HG03064 (cell line): ENCODE measurements at regions not wholly inside any gene's neighbourhood (a gene's known extent, or its start where the extent isn't known, plus 50 kb on each side); places are given as distances from the start of the nearest gene placed in this dataset.
"Not testable (repeated sequence)": the region's sequence is repeated elsewhere in the genome, so short reads cannot be mapped to it uniquely, and the experiment has no call there.

Source experiments
- ATAC-seq: cut with Tn5 transposase; IDR thresholded peaks from one replicate; pipeline ENCODE4 v1.9.1; 2021; ENCODE audit warnings: low read depth; ENCODE audit not compliant: unreplicated experiment

DNA sequence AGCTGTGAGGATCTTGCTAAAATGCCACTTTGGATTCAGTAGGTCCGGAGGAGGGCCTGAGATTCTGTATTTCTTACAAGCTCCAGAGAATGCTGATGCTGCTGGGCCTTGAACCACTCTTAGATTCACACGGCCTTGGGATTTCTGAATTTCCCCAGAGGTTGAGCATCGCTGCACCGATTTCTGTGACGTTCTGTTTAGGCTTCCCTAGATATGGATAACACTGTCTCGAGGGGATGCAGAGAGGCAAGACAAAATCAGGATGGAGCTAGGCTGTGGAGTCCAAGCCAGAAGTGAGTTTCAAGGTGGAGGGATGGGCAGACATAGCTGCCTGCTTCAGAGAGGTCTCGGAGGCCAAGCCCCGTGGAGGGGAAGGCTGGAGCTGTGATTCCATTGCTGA is 415.9 kb upstream of the PROX1 start:
- ATAC-seq, result no peak

DNA sequence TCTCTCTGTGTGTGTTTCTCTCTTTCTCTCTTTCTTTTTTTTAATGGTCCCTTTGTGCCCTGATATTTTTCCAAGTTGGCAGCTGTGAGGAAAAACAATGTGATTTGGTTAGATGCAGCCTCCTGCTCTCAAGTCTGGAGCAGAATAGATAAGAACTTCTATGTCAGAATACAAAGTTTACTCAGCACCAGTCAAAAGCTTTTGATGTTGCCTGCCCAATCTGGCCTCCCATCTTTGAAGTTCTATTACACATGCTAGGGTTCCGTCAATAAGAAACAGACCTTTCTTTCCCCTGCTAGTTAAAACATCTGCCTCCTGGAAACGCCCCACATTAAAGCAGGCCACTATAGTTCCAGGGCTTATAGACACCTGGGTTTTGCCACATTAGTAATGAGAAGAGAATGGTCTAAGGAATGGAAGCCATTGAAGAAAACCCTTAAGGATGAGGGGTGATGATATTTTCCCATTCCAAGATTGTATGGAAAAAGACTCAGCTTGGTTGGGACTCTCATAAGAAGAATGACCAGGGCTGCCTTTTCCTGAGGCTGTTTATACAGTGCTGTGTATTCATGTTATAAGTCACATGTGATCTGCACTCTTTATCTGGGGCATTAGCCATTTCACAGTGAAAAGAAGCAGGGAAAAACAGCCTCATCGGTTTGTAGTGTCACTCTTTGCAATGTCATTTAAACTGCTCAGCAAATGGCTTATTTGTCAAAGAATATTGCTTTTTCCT is 414.7 kb upstream of the PROX1 start:
- no peak for ATAC-seq

DNA sequence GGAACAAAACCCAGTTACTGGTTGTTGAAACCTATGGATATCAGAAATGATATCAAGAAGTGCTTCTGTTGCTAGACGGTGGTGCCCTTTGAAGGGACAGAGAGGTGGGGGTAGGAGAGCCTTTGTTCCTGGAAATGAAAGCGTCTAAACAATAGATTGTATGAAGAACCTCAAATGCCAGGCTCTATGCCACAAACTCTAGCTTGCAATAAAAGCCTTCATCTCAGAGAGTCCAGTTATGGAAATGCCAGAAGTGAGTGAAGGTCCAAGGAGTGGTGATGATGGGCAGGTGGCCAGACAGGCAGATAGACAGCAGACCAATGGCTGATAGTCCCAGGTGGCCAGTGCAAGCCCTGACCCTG is 414.1 kb upstream of the PROX1 start:
- no peak for ATAC-seq

DNA sequence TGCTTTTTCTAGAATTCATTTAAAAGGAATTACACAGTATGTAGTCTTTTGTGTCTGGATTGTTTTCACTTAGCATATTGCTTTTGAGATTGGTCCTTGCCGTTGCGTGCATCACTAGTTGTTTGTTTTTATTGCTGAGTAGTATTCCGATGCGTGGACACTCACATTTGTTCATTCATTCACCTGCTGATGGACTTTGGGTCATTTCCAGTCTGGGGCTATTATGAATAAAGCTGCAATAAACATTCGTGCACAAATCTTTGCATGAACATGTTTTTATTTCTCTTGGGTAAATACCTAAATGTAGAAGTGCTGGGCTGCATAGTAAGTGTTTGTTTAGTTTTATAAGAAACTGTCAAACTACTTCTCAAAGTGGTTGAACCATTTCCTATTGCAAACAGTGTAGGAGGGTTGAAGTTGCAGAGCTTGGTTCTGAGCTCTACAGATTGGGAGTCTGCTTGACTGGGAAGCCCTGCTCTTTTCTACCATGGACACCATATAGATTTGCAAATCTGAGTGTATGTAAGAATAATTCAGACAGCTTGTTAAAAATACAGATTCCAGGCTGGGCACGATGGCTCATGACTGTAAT is 404.7 kb upstream of the PROX1 start:
- ATAC-seq, result no peak

DNA sequence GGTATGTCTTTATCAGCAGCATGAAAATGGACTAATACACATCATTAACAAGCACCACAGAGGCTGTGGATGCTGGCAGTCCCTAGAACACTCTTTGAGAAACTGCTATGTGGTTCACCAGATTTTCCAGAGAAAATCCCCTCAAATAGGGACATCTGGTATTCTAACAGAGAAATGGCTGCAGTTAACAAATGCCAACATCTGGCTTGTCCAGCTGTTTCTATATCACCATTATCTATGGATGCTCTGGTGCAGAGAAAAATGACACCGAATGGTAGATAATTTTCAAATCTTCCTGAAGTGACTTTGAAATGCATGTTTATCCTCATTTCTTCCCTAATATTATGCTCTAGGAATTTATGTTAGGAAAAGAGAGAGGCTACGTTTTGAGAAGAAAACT is 403.5 kb upstream of the PROX1 start:
- no peak for ATAC-seq

DNA sequence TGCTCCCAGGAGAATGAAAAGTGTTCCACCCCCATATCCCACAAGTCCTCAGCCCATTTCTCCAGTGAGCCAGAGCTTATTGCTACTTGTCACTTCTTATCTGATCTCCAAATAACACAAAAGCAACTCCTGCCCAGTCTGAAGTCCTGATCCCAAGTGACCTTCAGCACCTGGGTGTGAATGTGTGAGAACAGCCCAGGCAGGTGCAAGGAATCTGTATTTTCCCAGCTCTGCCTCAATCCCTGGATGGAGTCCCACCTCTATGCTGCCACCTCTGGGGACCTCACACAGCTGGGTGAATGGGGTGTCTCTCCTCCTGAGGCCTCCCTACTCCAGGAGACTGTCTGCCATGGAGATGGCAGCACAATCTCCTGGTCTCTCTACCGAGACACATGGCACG is 402.4 kb upstream of the PROX1 start:
- no peak for ATAC-seq

DNA sequence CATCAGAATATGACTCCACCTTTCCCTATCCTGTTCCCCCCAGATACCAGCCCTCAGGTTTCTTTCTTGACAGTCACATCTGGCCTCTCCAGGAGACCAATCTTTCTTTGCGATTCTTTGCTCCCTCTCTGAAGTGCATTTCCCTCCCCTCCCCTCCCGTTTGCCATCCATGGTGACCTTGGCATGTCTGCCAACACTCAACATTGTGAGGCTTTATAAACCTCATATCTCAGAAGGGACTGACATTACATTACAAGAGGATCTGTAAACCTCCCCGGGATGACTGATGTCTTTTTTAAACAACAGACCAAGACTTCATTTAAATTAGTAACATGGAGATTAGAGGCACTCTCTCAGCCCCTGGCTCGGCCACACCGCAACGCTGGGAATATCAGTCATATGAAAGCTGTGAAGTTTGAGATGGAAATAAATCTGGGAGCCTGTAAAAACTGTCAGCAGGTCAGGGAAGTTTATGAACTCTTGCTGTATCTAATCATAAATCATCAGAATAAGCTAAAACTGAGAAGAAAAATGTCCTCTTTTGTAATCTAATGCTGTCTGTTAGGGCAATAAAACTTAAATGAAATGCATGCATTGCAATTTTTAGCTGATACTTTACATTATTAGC is 401.7 kb upstream of the PROX1 start:
- ATAC-seq, result no peak

DNA sequence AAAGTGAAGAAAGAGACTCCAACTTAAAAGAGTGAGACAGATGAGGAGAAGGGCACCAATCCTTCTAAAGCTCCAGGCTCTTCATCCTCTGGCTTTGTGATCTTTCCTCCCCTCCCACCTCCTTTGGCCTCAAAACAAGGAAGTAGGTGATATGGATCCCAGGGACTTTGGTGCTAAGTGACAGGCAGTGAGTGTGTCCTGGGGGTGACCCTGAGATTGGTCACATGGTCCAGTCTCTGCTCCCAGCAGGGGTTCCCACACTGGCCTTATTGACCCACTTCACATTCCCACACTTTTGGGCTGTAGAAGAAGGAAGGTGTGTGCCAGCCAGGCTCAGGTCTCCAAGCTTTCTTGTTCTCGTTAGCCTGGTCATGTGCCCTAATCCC is 401.2 kb upstream of the PROX1 start:
- no peak for ATAC-seq

DNA sequence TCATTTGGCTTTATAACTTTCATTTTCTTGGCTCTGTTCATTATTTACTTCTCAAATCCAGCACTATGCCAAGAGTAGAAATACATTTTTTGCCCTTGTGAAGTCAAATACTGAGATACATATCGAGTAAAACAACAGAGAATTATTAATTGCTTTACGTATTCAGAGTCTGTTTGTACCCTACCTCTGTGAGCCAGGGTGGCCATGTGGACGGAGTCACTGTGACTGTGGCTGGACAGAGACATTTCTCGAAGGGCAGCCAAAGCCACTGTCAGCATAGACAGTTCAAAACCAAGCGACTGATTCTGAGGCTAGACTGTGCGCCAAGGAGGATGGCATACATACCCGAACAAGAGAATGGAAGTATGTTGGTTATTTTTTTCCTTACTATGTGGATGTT is 391.0 kb upstream of the PROX1 start:
- no peak for ATAC-seq

DNA sequence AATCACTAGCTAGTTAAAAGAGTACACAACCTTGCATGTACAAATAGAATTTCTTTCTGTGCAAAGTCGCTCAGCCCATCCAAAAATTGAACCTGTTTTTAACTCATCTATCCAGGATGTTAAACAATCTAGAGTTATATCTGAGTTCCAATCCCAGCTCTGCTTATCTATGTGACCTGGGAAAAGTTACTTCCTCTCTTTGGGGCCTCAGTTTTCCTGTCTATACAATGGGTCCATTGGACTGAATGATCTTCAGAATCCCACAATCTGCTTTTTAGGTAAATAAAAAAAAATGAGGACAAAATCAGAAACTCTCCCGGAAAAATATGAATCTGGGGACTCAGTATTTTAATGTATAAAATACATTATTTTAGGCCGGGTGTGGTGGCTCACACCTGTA is 389.5 kb upstream of the PROX1 start:
- no peak for ATAC-seq

DNA sequence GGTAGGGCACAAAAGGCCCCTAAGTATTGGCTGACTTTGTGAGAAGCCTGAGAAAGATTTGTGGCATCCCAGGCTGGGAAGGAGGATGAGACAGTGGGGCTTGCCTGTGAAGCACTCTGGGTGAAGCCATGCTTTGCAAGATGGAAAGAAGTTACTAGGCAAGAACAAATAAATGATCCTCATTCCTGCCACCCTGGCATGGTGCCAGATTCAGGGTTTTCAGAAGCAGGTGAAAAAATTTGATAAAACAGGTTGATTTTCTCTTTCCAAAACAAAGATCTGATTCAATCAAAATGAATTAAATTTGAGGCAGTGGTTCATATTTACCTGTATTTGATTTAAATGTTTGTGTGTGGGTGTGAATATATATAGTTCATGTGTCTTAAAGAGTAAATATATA is 386.9 kb upstream of the PROX1 start:
- no peak for ATAC-seq

DNA sequence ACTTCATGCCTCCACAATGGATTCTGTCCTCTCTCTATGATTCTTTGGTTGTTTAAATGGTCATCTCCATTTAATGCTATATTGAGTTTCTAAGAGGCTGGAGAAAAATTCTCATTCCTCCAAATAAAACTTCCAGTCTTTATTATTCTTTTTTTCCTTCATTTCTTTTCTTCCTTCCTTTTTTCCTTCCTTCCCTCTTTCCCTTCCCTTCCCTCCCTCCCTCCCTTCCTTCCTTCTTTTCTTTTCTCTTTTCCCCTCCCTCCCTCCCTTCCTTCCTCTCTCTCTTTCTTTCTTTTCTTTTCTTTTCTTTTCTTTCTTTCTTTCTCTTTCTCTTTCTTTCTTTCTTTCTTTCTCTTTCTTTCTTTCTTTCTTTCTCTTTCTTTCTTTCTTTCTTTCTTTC is 386.1 kb upstream of the PROX1 start:
- ATAC-seq, result not testable (repeated sequence)

DNA sequence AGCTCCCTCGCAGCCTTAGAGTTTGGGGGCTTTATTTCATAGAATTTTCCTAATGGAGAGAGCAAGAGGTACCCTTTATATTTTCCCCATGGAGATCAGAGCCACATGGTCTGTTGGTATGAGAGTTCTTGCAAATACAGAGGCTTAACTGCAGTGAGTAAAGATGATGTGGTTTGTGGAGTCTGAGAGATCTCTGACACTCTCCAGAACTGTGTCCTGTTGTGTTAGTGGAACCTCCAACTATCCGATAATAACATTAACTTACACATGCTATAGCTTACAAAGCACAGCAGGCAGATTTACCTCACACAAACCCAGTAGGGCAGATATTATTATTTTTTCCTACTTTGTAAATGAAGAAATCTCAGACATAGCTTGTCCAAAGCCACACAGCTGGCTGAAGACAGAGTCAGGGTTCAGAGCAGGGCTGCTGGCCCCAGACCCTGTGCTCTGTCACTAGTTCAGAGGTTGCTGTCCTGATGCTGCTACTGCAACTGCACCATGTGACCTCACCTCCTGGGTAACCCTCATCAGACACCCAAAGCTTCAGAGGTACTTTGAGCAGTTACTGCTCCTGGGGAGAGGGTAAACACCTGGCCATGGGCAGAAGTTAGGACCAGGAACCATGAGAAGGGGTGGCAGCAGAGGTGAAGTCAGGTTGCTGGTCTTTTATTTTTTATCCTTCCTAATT is 384.8 kb upstream of the PROX1 start:
- ATAC-seq, result no peak

DNA sequence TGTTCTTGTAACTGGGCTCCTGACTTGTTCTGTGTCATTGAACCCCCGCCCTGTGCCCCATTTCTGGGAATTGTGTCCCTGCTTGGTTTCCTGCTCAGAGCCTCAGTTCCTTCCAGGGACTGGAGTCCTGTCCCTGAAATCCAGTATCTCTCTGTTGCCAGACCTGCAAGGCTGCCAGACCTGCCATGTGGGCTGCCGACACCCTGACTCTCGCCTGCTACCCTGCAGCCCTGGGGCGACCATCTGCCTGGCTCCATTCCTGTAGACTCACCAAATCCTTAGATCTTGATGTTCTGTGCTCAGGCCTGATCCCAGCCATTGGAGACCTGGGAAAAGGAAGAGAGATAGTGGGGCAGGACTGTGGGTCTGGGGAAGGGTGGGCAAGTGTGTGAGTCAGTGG is 383.3 kb upstream of the PROX1 start:
- ATAC-seq, result no peak

DNA sequence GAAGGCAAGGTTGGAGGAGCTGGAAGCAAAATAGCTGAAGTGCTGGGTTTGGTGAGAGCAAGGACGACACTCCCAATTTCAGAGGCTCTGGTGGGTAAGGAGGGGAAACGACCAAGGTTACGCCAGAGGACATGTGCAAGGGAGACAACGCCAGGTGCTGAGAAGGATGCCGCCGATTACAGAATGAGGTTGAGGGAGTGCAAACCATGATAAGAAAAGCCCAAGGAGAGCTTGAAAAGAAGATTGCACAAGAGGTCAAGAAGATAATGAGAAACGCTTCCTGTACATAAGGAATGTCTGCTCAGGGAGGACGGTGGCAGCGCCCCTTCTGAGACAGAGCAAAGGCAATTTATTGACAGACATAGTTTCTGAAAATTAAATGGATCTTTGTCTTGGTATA is 382.0 kb upstream of the PROX1 start:
- ATAC-seq, result no peak

DNA sequence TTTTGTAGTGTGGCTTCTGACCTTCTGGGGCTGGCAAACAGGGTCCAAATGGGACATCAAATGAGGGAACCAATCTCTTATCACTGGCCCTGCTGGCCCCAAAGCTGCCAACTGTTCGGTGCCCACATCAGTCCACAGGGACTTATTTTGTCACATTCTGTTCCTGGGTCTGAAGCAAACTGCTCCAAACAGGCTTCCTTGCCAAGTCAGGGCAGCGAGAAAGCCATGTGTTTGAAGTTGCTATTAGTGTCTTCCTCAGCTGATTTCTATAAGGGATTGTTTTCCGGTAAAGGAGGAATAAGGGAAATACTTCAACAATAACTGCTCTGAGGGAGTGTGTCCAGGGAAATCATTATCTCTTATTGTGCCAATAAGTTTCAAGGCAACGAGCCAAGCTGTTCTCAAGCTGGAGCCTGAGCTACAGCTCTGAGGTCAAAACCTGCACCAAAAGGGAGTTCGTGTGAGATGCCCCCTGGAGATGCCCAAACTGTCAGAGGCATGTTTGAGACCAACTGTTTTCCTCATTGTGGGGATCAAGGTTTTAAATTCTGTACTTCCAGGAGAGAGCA is 381.4 kb upstream of the PROX1 start:
- no peak for ATAC-seq

DNA sequence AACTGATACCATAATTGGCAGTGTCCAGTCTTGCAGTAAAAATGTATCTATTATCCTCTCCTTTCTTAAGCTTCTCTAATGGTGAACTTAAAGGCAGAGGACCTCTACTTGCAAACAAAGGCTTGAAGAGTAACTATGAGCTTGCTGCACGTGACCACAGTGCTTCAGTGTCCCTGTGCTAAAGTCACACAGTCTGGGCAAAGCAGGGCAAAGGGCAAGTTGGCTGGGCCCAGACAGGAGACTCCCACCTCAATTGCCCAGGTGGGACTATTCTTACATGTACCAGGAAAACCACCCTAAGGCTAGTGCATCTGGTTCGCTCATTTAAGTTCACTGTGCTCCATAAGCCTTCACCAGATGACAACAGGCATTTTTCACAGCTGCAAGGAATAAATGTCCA is 374.2 kb upstream of the PROX1 start:
- ATAC-seq, result no peak

DNA sequence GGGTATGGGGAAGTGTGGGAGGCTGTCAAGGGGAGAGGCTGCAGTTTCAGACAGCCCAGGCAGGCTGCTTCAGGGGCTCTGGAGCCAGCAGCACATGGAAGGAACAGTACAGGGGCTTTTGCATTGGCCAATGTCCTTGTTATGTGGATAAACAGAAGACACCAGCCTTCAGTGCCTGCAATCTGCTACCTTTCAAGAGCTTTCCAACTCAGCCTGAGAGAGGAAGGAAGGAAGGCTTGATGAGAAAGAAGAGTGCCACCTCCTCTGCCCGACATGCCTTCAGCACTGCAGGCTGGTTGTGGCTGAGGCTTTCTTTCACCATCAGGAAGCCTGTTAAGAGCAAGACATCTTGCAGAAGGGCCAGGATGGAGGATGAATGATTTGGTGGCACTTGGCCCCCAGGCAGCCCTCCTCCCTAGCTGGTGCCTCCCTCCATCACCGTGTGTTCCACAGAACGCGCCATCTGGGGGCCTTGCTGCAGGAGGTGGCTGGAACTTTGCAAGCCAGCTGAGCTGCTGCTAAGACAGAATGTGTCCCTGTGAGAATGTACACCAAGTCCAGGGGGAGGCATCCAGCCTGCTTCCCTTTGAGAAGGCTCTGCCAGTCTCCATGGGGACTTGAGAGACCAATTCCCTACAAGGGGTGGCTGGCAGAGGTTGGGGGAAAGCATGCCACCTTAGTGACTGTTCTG is 372.4 kb upstream of the PROX1 start:
- no peak for ATAC-seq

DNA sequence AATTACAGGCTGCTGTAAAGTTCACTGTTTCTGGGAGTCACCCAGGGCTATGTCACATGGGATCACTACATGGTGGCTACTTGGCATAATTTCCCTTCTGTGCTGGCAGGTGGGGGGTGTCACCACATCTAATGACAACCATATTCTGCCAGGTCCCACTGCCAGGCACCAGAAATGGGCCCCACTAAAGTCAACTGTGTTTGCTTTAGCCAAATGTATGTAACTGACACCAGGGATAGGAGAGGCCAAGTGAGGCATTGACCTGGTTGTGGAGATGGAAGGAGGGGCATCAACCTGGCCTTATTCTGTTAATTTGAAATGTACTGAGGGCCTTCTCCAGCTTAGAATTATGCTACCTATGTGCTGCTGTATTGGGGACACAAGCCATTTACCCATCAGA is 370.6 kb upstream of the PROX1 start:
- ATAC-seq, result no peak

DNA sequence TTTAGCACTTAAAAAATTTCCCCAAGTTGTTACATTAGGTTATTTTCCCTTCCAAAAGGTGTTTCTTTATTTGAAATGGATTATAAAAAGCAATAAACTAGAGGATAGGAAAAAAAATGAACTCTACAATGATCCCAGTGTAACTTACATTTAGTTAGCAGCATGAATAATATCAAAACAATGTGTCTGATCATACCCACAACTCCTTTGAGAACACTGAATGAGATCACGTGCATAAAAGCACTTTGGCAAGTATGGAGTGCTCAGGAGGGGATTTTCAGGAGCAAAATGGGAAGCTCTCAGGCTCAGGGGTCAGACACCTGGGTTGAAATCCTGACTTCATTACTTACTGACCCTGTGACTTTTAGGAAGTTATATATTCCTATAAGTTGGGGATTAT is 369.7 kb upstream of the PROX1 start:
- ATAC-seq, result no peak

DNA sequence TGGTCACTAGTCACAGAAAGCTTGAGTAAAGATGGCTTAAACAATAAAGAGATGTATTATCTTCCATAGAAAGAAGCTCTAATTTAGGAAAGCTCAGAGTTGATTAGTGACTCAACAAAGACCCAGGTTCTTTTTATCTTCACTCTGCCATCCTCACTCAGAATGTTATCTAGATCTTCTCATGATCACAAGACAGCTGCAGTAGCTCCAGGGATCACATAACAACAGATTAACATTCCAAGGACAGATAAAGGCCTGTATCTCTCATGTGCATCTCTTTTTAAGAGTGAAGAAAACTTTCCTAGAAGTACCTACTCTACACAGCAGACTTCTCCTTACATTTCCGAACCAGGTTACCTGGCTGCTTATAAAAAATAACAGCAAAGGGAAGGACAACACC is 368.7 kb upstream of the PROX1 start:
- ATAC-seq, result no peak
